ENCODE measurements at regions not wholly inside any gene's neighbourhood (a gene's known extent, or its start where the extent isn't known, plus 50 kb on each side); places are given as distances from the start of the nearest gene placed in this dataset.

DNA sequence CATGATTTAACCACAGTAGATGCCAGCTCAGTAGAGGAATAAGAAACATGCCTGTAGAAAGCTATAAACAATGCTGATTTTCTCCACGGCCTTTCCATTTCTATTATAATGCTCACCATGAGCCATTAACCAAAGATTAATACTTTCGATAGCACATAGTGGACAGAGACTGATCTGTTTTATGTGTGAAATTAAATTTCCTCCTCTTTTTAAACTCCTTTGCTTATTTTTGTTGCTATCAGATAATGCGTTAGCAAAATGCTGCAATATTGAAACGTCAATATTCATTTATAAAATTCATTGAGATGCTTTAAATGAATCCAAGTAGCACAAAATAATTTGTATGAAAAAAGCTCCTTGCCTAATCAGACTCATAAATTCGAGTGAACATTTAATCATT, 1807.9 kb downstream of the MRPL39 start:
- TF ChIP-seq, protein P1, sequence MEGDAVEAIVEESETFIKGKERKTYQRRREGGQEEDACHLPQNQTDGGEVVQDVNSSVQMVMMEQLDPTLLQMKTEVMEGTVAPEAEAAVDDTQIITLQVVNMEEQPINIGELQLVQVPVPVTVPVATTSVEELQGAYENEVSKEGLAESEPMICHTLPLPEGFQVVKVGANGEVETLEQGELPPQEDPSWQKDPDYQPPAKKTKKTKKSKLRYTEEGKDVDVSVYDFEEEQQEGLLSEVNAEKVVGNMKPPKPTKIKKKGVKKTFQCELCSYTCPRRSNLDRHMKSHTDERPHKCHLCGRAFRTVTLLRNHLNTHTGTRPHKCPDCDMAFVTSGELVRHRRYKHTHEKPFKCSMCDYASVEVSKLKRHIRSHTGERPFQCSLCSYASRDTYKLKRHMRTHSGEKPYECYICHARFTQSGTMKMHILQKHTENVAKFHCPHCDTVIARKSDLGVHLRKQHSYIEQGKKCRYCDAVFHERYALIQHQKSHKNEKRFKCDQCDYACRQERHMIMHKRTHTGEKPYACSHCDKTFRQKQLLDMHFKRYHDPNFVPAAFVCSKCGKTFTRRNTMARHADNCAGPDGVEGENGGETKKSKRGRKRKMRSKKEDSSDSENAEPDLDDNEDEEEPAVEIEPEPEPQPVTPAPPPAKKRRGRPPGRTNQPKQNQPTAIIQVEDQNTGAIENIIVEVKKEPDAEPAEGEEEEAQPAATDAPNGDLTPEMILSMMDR (IDR thresholded peaks at IDR 0.05), result no peak
- TF ChIP-seq POLR2A (IDR thresholded peaks at IDR 0.05), result no peak

Measured in lower leg skin (tissue), 3 donors.